ENCODE measurements at regions not wholly inside any gene's neighbourhood (a gene's known extent, or its start where the extent isn't known, plus 50 kb on each side); places are given as distances from the start of the nearest gene placed in this dataset.
A peak's percentile ranks its signal among the peaks of the same experiment; 100 is the strongest.
"Not testable (repeated sequence)": the region's sequence is repeated elsewhere in the genome, so short reads cannot be mapped to it uniquely, and the experiment has no call there.

DNA sequence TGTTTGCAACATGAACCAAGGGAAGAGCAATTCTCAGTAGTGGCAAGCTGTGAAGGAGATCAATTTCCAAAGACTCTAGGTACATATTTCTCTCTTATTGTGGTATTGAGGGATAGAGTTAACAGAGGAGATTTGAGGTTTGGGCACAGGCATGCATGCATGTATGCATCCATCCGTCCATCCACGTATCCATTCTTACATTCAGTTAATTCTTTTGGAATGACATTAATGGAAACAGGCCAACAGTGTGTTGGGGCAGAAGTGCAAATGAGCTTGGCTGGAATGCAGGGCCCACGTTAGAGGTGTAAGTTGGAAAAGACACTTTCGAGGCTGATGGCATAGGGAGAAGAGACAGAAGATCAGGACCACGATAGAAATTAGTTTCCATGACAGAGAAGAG, 216.9 kb upstream of the PELI2 start:
- DNase-seq, result no peak

DNA sequence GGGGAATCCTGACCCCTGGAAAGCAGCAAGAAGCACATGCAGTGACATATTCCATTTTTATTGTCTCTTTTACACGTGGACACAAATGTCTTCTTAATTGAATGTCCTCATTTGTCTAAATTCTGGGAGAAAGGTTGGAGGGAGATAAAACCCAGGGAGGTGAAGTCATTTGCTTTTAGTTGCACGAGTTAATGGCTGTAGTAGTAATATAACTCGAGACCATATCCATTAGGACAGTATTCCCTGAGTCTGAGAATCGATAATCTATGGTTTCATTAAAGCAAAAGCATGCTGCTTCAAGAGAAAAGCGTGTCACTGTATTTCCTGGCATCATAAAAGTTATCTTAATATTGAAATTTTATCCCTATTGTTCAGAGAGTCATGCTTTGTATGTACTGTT, 216.0 kb upstream of the PELI2 start:
- no peak for DNase-seq

DNA sequence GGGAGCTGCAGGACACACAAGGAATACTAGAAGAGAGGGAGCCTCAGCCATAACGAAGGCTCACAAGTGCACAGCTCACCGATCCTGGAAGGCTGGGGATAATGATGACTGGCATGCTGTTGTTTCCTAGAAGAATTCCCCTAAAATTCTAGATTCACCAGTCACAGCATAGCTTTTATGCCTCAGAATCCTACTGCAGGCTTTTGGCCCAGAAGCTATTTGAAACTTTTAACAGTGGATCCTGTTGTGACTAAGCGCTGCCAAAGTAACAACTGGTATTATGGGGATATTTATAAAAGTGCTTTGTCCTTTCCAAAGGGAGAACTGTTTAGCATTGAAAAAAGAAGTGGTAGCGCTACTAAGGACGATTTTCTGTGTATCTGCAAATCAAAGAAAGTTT, 214.1 kb upstream of the PELI2 start:
- DNase-seq, result no peak

DNA sequence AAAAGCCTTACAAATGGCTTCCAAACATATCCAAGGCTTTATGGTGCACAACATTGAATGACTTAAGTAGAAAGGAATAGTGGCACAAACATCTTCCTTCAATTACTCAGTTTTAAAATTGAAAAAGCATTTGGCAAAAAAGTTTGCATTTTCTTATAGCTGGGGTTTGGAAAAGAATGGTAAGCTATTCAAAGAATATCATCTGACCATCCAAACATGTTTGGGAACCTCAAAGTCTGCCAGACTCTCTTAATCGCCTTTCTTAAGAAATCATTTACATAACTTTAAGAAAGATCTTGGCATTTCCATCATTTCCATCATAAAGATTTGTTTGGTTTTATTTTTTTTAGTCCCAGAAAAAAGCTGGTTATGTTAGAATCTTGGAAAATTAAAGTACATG, 210.1 kb upstream of the PELI2 start:
- no peak for DNase-seq

DNA sequence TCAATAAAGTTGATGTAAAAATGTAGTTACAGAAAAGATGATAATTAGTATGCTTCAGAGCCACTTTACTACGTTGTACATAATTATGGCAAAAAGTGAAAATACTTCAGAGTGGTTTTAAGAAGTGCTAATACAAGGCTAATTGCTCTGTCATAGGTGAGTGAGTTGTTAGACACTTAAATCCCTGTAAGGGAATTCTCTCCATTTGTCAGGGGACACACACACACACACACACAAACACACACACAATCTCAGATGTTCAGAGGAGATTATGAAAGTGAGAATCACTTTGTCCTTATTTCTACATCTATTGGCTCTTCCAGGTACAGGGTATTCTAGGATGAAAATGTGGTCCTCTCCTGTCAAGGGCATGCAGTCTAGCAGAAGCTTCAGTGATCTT, 208.3 kb upstream of the PELI2 start:
- no peak for DNase-seq

DNA sequence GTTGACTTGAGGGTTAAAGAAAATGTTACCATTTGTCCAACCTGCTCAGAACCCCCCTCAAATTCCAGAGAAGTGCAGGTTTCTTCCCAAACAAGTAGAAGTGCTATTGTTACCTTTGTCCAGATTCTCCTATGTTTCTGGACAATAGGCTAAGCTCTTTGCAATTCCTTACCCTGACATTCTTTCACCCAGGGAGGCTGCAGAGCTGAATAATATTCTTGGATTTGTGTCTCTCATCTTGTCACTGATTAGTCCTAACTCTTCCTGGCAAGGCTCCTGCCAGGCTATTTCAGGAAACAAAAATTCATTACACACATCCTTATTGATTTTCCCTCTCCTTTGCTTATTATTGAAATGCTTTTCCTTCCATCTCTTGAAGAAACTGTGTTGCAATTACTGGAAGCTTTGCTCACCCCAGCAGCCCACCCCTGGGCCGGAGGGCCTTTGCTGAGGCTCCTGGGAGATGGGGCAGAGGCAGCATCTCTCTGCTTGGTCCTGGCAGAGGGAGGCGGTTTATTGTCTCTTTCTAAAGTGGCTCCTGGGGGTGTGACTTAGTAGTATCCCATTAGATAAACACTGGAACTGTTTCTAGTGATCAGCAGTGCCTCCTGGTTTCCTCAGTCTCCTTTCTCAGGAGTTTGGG, 207.5 kb upstream of the PELI2 start:
- DNase-seq, result no peak

DNA sequence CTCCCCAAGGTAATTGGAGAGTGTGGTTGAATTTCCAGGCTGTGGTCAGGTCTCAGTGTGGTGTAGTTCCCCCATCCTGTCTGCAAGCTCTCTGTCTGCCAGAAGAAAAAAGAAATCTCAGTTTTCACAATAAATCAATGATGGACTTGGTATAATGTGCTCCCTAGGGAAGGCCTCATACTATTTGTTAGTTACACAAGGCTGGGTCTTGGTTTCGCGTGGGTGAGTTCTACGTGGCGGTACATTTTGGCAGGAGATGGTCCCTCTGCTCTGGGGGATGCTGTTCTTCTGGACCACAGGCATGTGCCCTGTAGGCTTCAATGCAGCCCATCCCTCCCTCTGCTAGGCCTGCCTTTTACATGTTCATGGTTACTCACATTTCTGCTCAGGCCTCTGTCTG, 206.4 kb upstream of the PELI2 start:
- no peak for DNase-seq

DNA sequence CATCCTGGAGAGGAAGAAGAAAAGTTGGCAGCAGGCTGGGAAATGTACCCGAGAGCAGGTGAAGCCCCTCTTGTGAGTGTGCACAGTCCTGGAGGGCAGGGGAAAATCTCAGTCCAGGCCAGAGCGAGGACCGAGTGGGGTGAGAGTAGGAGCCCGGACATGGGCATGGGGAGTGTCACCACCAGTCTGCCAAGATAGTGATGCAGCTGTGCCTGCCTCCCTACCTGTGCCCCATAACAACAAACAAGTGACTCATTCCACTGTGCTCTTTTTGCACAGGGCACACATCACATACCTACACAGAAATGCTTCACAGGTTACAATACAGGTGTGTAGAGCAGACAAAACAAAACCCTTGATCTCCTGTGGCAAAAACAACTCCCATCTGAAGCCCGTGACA, 205.9 kb upstream of the PELI2 start:
- DNase-seq, result no peak

DNA sequence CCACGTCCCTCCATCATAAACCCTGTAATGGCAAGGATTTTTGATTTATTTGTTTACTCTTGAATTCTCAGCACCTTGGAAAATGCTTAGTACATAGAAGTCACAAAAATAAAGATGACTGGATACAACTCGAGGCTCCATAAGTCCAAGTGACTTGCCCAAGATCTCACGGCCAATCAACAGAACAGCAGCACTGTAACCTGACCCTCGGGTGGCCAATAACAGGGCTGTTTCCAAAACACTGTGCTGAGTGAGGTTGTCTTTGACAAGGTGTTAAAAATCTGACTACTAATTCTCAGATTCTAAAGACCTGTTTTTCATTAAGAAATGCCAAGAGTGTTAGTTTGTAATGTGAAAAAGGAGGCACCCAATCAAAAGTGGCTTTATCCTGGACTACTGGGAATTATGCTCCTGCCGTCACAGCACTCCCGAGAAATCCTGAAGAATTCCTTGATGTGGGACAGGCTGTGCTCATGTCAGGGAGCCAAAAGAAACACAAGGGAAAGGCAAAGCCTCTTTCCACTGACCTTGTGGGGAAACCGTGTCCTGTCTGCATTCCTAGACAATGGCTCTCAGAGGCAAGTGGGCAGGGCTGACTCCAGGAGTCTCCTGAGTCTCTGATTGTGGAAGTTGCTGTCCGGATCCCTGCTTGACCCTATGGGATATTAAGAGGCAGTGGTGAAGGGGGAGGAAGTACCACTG, 204.7 kb upstream of the PELI2 start:
- DNase-seq, result no peak

DNA sequence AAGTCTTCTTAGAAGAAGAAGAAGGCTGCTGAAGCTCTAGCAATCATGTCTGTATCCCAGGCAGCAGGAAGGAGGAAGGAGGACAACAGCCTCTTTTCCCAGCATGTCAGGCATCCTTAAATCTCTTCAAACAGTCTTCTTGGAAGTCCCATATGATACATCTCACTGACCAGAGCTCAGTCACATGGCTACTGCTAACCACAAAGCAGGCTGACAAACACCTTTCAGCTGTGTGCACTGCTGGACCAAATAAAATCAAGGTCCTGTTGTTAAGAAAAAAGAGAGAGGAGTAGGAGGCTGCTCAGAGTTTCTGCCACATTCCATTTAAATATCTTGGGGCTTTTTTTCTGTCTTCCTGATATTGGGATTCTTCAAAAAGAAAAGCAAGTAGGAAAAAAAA, 203.4 kb upstream of the PELI2 start:
- DNase-seq, result no peak

DNA sequence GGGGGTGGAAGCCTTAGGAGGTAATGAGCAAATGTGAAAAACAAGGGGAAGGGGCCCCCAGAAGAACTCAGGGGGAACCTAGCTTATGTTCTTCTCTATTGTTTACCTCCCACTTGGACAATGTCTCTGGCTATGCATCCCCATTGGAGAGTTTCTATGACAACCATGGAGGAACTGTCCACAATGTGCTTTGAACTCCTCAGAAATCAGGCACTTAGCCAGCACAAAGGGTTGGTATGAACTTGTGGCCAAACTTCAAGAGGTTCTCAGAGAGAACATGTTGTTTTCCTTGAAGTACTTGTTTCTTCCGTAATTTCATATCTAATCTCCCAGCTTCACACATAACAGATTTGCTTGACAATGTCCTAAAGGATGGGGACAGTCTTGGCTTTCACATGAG, 202.8 kb upstream of the PELI2 start:
- DNase-seq, result no peak

DNA sequence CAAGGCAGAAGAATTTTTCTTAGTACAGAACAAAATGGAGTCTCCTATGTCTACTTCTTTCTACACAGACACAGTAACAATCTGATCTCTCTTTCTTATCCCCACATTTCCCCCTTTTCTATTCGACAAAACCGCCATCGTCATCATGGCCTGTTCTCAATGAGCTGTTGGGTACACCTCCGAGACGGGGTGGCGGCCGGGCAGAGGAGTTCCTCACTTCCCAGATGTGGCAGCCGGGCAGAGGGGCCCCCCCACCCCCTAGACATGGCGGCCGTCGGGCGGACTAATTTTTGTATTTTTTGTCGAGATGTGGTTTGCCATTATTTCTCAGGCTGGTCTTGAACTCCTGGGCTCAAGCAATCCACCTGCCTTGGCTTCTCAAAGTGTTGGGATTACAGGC, 198.4 kb upstream of the PELI2 start:
- DNase-seq, result not testable (repeated sequence)

DNA sequence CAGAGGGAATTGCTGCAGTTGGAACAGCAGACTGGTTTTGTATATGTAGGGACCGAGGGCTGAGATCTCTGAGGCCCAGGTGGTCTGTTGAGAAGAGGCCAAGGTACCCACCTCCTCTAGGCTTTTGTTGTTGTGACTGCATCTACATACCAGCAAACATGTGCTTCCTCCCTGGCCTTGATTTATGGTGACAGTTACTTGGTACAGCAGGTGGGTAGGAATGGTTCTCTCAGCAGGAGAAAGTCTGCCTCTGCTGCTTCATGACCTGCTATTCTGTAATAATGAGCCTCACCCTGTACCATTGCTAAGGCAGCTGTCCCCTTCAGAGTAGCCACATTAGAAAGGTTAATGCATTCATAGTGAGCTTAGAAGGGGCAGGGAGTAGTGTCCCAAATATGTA, 196.7 kb upstream of the PELI2 start:
- no peak for DNase-seq

DNA sequence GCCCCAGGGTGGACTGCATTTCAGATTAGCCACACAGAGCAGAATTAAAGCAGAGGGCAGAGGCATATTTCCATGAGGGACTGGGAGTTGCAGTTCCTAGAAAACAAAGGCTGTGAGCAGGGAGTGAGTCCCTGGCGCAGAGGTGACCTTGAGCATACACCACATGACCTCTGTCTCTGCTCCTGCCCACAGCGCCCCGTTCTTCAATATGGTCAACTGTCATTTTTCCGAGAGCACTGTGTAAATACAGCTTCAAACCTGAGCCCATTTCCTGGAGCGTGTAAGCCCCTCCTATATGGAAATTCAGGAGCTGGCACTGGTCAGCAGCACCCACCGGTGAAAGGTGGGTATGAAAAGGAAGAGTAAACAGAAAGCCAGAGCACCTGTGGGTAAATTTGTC, 192.2 kb upstream of the PELI2 start:
- no peak for DNase-seq

DNA sequence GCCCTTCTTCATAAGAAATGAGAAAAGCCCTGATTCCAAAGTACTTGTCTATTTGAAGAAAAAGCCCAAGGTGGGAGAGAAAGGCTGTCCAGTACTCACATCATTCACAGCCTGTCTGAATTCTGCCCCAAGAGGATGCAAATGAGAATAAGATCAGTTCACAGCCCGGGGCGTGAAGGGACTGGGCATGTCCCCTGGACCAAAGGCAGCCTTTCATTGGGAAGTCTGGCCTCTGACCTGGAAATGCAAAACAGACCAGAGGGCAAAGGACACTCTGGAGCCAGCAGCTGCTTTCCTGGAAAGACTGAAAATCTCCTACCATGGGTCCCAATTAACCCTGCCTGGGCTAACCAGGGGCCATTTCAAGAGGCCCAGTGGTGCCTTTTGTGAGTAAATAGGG, 191.2 kb upstream of the PELI2 start:
- no peak for DNase-seq

DNA sequence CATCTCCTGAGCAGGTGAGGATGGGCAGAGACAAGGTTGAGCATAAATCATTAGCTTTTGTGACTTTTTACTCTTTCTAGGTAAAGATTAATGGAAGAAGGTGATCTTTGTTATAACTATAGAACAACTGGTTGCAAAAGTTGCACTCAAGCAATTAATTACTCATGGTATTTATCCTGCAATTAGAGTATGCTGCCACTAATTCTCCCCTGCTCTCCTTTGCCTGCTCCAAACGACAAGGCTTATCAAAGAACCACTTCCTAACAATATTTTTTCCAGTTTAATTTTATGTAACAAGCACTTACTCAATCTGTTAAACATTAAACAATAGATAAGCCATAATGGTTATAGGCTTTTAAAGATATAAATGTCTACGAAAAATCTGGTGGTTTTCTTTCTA, 189.9 kb upstream of the PELI2 start:
- DNase-seq, result no peak

DNA sequence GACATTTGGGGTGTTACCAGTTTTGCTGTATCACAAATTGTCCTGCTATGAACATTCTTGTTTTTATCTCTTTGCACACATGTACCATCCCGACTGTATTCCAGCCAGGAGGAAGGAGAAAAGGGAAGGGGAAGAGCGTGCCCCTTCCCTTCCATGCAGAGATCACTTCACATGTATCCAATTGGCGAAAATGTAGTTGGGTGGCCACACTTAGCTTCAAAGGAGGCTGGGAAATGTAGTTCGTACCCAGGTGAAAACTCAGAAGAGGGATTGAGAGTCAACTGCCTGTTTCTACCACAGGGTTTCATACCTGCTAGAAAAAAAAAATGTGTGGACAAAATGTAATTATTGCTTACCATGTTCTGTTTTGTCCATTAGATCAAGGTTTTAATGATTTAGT, 189.1 kb upstream of the PELI2 start:
- no peak for DNase-seq

DNA sequence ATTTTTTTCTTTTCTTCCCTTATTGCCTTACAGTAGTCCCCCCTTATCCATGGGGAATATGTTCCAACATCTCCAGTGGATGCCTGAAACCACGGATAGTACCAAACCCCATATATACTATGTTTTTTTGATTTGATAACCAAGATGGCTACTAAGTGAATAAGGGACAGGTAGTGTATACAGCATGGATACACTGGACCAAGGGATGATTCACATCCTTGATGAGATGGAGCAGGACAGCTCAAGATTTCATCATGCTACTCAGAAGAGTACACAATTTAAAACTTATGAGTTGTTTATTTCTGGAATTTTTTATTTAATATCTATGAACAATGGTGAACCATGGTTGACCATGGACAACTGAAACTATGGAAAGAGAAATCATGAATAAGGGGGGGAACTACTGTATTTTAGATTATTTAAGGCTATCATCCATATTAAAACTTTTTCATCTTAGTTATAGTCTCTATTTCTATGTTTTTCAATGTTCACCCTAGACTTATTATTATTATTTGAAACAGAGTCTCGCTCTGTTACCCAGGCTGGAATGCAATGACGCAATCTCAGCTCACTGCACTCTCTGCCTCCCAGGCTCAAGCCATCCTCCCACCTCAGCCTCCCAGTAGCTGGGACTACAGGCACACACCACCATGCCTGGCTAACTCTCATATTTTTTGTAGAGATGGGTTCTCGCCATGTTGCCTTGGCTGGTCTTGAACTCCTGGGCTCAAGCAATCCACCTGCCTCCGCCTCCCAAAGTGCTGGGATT, 188.0 kb upstream of the PELI2 start:
- no peak for DNase-seq

DNA sequence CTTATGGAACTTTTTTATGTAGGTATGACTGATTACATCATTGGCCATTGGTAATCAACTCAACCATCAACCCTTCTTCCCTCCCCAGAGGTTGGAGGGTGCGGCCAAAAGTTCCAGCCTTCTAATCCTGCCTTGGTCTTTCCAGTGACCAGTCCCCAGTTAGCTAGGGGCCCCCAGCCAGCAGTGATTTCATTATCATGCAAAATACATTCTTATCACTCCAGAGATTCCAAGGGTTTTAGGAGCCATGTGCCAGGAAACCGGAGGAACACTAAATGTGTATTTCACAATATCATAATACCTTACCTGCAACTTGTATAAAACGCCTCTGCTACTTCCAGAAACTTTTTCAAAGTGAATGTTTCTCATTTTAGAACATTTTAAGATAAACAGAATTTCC, 181.5 kb upstream of the PELI2 start:
- DNase-seq, result no peak

DNA sequence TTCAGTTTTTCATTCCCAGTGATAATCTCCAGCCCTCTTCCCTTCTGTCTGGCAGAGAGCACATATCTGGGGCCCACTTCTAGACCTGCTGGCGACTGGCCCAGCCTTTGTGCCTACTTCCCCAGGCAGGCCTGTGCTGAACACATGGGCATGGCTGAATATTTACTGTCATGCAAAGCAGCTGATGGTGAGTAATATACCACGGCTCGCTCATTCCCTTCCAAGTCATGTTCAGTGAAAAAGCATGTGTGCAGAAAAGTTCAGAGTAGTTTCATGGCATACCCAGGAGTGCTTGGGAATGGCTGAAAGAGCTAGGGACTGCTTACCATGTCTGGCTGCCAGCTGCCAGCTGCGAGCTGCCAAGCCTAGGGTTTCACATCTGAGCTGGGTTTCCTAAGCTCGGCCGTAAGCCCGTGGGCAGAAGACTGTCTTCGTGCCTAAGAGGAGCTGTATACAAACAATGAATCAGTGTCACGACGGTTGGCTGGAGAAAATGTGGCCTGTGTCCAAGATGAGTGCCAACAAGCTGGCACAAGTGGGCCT, 179.9 kb upstream of the PELI2 start:
- DNase-seq, result peak; percentile 12

DNA sequence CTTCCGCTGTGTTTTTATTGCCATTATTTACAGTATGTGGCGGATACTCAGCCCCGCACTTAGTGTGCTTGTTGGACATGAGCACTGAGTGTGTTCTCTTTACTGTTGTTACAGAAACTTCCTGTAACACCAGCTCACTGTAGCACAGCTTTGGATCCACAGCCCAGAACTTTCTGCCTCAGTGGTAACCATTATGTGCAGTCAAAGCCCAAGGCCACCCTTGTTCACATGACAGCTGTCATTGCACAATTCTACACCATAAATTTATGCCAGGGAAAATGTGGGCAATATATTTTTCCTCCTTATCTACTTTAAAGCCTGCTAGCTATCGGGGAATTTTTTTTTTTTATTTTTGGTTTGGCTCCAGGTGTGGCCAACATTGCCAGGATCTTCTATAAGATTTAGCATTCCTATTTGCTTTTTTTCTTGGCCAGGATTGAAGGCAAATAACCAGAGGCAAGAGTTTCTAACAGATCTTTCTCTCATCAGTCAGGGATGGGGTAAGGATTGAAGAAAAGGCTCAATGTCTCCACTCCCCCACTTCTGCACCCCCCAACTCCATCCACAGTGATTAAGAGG, 176.0 kb upstream of the PELI2 start:
- DNase-seq, result no peak

DNA sequence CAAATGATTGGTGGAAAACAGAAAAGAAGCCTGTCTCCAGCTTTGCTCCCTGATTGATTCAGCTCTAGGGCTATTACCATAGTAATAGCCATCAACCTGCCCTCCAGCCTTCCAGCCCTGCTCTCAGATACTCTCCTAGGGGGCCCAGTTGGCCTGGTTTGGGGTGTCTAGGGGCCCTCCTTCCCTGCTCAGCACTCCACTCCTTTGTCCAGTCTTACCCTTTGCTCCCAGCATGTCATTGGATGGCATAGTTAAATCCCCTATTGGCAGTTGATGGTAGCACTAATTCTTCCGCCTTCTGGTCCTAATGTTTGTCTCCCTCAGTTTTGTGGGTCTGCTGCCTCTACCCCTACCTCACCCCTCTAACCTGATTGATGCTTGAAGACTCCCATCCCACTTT, 175.4 kb upstream of the PELI2 start:
- DNase-seq, result no peak

DNA sequence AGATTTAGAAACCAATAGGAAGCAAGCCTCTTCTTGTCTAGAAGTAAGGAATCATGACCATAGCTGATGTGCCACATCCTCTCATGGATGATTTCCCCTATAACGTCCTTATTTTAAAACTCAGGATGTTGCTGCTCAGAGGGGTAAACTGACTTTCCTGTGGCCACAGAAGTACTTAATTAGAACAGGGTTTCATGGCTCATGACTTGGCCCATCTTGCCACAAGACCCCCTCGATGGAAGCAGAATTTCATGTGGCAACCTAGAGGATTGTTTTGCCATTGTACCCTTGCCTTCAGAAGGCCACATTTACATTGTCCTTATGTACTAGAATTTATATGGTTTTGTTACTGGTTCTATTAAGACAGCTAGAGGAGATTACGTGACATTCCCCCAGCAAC, 173.5 kb upstream of the PELI2 start:
- DNase-seq, result no peak

DNA sequence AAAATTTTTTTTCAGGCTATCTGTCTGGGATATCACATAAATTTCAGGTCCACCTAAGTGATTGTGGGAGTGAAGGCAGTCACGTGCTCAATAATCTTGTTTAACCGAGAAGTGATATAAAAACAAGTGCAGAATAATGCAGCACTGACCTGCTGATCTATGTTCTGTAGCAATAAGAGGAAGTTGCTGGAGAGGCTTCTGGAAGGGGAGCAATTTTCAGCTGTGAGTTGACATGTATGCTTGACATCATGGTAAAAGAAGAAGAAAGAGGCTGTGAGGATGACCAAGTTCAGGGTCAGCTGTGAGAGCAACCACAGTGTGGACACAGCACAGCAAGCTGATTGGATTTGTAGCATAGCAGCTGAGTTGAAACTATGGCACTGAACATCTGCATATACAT, 172.0 kb upstream of the PELI2 start:
- peak; percentile 91 for DNase-seq

Measured in MV-4-11 (cell line).